ENCODE measurements at regions not wholly inside any gene's neighbourhood (a gene's known extent, or its start where the extent isn't known, plus 50 kb on each side); places are given as distances from the start of the nearest gene placed in this dataset.

GRCh38 chr1:189431447-189431846 is 1046.2 kb downstream of the BRINP3 start:
- TF ChIP-seq REST (IDR thresholded peaks at IDR 0.05; ENCODE audit: low read depth) (no peak), YY1 (IDR thresholded peaks at IDR 0.05; ENCODE audit: low read depth) (no peak), TCF12 (IDR thresholded peaks at IDR 0.05; ENCODE audit: low read depth) (no peak), CREB1 (IDR thresholded peaks at IDR 0.05; ENCODE audit: low read depth) (no peak)
